ENCODE measurements at regions not wholly inside any gene's neighbourhood (a gene's known extent, or its start where the extent isn't known, plus 50 kb on each side); places are given as distances from the start of the nearest gene placed in this dataset.

DNA sequence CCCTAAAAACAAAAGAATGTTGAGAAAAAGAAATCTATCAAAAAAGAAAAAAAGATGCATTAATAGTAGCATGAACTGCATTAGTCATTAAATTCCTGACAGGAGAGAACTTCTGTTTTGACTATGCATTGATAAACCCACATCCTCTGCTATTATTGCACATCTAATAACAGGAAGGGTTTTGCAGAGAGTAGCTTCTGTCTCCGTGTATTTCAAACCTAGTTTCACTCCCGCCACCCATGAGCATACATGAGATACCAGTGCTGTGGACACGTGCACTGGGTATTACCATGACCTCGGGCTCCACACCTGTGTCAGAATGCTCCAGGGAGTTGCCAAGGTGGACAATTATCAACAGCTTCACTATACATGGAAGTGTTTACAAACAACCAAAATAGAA, 449.1 kb upstream of the SOX5 start:
- TF ChIP-seq, protein P1, sequence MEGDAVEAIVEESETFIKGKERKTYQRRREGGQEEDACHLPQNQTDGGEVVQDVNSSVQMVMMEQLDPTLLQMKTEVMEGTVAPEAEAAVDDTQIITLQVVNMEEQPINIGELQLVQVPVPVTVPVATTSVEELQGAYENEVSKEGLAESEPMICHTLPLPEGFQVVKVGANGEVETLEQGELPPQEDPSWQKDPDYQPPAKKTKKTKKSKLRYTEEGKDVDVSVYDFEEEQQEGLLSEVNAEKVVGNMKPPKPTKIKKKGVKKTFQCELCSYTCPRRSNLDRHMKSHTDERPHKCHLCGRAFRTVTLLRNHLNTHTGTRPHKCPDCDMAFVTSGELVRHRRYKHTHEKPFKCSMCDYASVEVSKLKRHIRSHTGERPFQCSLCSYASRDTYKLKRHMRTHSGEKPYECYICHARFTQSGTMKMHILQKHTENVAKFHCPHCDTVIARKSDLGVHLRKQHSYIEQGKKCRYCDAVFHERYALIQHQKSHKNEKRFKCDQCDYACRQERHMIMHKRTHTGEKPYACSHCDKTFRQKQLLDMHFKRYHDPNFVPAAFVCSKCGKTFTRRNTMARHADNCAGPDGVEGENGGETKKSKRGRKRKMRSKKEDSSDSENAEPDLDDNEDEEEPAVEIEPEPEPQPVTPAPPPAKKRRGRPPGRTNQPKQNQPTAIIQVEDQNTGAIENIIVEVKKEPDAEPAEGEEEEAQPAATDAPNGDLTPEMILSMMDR (IDR thresholded peaks at IDR 0.05): no peak
- TF ChIP-seq EZH2 (IDR thresholded peaks at IDR 0.05; ENCODE audit: borderline replicate concordance, insufficient read depth, low read depth, low read length, poor library complexity, severe bottlenecking): no peak
